GM12801 (cell line): ENCODE measurements at regions not wholly inside any gene's neighbourhood (a gene's known extent, or its start where the extent isn't known, plus 50 kb on each side); places are given as distances from the start of the nearest gene placed in this dataset.

Experiments
- TF ChIP-seq, protein P1 (sequence below): IDR thresholded peaks from one replicate; pipeline ENCODE4 v1.5.1; 2011; ENCODE audit warnings: control low read depth; ENCODE audit not compliant: insufficient read length; ENCODE audit errors: extremely low read depth

DNA sequence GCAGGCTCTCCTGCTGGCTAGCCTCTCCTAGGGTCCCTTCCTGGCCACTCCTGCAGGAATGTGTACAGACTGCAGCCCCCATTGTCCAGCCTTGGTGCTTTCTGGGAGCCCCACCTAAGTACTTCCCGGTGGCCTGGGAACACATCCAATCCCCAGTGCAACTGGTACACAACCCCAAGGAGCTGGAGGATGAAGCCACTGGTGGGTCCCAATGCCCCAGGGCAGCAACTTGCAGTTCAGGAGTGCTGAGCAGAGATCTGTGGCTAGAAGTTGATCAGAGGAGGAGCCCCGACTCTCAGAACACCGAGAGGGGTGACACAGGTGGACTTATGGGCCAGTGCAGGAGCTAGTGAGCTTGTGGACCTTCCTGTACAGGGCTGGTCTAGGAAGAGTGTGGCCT, 1093.7 kb upstream of the ACO1 start:
- TF ChIP-seq, protein P1, sequence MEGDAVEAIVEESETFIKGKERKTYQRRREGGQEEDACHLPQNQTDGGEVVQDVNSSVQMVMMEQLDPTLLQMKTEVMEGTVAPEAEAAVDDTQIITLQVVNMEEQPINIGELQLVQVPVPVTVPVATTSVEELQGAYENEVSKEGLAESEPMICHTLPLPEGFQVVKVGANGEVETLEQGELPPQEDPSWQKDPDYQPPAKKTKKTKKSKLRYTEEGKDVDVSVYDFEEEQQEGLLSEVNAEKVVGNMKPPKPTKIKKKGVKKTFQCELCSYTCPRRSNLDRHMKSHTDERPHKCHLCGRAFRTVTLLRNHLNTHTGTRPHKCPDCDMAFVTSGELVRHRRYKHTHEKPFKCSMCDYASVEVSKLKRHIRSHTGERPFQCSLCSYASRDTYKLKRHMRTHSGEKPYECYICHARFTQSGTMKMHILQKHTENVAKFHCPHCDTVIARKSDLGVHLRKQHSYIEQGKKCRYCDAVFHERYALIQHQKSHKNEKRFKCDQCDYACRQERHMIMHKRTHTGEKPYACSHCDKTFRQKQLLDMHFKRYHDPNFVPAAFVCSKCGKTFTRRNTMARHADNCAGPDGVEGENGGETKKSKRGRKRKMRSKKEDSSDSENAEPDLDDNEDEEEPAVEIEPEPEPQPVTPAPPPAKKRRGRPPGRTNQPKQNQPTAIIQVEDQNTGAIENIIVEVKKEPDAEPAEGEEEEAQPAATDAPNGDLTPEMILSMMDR: no peak

DNA sequence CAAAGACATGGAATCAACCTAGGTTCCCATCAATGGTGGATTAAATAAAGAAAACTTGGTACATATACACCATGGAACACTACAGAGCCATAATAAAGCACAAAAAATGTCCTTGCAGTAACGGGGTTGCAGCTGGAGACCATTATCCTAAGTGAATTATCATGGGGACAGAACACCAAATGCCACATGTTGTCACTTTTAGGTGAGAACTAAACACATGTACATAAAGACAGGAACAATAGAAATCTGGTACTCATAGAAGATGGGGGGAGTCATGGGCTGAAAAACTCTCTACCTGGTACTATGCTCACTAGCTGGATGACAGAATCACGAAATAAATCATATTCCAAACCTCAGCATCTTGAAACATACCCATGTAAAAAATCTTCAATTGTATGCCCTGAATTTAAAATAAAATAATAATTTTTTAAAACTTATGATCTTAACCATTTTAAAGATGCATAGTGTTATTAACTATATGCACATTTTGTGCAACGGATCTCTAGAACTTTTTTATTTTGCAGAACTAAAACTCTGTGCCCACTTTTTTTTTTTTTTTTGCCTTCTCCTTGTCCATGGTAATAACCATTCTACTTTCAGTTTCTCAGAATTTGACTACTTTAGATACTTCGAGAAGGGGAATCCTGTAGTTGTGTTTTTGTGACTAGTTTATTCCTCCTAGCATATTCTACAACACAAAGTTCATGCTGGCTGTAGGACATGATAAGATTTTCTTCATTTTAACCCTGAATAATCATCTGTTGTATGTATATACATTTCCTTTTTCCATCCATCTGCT, 1081.6 kb upstream of the ACO1 start:
- TF ChIP-seq, protein P1: no peak

DNA sequence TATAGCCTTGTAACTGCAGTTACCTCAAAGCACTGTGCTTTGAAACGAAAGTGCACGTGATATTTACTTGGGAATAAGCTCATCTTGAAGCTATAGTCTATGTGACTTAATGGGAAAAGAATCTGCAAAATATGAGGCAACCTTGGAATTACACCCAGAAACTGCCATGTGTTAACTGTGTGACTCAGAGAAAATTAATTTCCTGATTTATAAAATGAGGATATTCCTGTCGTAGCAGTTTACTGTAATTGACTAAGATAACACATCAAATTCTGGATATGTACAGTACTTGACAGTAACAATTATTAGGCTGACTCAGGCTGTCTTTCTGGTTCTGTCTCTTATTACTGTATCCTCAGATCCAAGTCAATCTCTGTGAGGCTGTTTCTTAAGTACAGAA, 1079.9 kb upstream of the ACO1 start:
- TF ChIP-seq, protein P1: no peak

DNA sequence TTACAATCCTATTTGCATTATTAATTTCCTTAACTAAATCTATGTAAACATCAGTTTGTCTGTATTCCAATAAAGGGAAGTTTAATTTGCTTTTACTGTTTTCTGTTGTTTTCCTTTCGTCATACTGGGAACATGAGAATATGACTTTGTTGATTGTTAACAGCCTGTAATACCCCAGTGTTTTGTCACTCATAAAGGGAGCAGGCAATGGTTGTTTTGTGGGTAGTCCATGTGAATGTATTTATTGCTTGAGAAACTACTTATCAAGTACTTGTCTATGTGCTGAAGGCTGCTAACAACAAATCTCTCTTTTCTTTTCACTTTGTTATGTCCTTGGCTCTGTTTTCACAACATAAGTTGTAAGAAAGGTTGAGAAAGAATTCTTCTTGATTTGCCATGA, 1070.2 kb upstream of the ACO1 start:
- TF ChIP-seq, protein P1: no peak

DNA sequence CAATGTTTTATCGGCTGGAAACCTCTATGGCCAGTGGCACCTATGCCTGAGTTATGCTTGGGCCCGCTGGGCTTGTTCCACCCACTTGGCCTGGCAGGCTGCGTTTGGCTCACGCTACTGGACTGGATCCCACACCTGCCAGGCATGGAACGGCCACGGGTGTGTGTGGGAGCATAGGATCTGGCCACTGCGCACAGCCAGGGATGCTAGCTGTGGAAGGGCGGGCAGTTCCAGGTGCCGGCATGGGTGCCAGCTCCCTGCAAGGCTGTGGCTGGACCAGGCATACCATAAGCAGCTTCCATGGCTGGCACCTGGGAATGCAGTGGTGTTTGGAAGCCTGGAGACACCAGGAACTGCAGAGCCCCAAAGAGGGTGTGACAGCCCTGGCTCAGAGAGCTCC, 1063.9 kb upstream of the ACO1 start:
- TF ChIP-seq, protein P1: no peak

DNA sequence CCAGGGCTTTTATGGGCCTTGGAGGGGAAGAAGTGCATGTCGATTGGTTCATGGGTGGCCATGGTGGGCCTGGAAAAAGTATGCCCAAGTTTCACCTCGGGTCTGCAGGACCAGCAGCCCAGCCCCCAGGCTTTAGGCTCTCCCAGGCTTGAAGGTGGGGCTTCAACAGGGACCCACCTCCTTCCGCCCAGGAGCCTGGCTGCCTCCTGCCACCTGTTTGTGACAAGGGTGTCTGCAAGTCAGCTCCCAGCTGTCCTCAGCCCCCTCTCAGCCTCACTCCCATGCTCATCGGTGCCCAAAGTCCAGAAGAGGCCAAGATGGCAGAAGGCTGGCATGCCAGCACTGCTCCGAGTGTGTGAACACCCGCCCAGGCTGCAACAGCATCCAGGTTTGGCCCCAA, 1063.2 kb upstream of the ACO1 start:
- TF ChIP-seq, protein P1: no peak

DNA sequence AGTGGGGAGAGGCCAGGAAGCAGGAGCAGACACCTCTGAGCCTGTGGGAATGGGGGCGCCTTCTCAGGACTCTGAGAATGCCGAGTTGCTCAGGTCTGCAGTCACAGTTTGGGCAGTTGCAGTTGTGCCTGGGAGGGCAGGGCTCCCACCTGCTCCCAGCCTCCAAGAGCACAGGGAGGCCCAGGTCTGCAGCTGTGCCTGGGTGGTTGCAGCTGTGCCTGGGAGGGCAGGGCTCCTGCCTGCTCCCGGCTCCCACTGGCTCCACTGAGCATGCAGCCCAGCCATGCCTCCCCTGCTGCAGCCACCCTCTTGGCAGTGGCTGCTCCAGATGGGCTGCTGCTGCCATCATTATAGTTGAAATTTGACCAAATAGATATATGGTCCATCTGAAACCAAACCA, 1062.8 kb upstream of the ACO1 start:
- TF ChIP-seq, protein P1: no peak
